ENCODE measurements at regions not wholly inside any gene's neighbourhood (a gene's known extent, or its start where the extent isn't known, plus 50 kb on each side); places are given as distances from the start of the nearest gene placed in this dataset.

DNA sequence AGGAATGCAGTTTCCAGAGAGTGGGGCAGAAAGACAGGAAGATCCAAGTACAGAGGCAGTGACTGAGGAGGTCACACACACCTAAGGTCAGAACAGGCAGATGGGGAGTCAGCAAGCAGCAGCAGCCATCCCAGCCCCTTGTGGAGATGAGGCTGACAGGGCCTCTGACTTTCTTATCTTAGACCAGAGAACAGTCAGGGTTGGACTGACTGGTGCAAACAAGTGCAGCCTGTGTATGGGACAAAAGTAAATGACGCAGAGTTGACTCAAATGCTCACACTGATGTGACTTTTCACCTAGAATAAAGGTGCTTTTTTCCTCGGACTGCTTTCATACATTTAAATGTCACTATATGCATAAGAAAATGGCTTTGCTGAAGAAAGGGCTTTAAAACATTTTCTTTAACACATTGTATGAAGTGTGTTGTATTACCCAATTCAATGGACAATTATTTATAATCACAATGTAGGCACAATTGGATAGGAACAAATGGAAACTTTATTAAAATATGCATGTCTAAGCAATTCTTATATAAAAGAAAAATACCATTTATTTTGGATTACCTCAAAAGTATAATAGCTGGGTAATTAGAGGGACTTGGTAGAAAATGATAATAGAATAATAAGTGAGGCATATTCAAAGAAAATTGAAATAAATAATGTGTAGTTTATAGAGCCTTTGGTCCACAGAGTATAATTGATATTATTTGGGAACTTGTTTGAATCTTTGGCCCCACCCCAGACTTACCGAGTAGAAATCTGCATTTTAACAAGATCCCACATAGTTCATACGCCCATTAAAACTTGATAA is 1321.5 kb upstream of the CELF4 start:
- TF ChIP-seq, protein P1, sequence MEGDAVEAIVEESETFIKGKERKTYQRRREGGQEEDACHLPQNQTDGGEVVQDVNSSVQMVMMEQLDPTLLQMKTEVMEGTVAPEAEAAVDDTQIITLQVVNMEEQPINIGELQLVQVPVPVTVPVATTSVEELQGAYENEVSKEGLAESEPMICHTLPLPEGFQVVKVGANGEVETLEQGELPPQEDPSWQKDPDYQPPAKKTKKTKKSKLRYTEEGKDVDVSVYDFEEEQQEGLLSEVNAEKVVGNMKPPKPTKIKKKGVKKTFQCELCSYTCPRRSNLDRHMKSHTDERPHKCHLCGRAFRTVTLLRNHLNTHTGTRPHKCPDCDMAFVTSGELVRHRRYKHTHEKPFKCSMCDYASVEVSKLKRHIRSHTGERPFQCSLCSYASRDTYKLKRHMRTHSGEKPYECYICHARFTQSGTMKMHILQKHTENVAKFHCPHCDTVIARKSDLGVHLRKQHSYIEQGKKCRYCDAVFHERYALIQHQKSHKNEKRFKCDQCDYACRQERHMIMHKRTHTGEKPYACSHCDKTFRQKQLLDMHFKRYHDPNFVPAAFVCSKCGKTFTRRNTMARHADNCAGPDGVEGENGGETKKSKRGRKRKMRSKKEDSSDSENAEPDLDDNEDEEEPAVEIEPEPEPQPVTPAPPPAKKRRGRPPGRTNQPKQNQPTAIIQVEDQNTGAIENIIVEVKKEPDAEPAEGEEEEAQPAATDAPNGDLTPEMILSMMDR (IDR thresholded peaks at IDR 0.05), result no peak
- TF ChIP-seq POLR2A (IDR thresholded peaks at IDR 0.05) (no peak), POLR2AphosphoS5 (IDR thresholded peaks at IDR 0.05) (no peak), EP300 (IDR thresholded peaks at IDR 0.05) (no peak)

All from sigmoid colon (tissue), 4 donors.